Mesendoderm (in vitro differentiated cells): ENCODE measurements at regions not wholly inside any gene's neighbourhood (a gene's known extent, or its start where the extent isn't known, plus 50 kb on each side); places are given as distances from the start of the nearest gene placed in this dataset.

Experiments used
- DNase-seq: peaks from one replicate; pipeline ENCODE4 v3.0.0; 2013
- H2AK5ac ChIP-seq: 2 replicates; pipeline ENCODE4 v1.6.1; 2013; ENCODE audit warnings: low read length, inconsistent platforms
- H2BK120ac ChIP-seq: 2 replicates; pipeline ENCODE4 v1.6.1; 2013; ENCODE audit warnings: low read depth, mild to moderate bottlenecking, low read length, moderate library complexity, mixed read lengths
- H2BK15ac ChIP-seq: replicated peaks from 2 replicates; pipeline ENCODE4 v1.6.1; 2013; ENCODE audit warnings: low read depth, mild to moderate bottlenecking, moderate library complexity
- H2BK5ac ChIP-seq: 2 replicates; pipeline ENCODE4 v1.6.1; 2013; ENCODE audit warnings: low read length, inconsistent platforms
- H3K18ac ChIP-seq: 2 replicates; pipeline ENCODE4 v1.6.1; 2013; ENCODE audit warnings: mild to moderate bottlenecking, low read length, mixed read lengths
- H3K23ac ChIP-seq: one replicate; pipeline ENCODE4 v1.6.1; 2013; ENCODE audit warnings: low read length
- H3K27ac ChIP-seq: 2 replicates; pipeline ENCODE4 v1.5.1; 2013; ENCODE audit warnings: low read depth, mild to moderate bottlenecking, inconsistent platforms, low read length, moderate library complexity
- H3K27me3 ChIP-seq: 2 replicates; pipeline ENCODE4 v1.6.1; 2013; ENCODE audit warnings: low read length, control low read depth, mild to moderate bottlenecking, inconsistent platforms; ENCODE audit not compliant: insufficient read depth, poor library complexity
- H3K36me3 ChIP-seq: 2 replicates; pipeline ENCODE4 v1.6.1; 2013; ENCODE audit warnings: low read length, inconsistent platforms; ENCODE audit not compliant: control insufficient read depth, insufficient read depth
- H3K4ac ChIP-seq: one replicate; pipeline ENCODE4 v1.6.1; 2013; ENCODE audit warnings: low read depth, mild to moderate bottlenecking, low read length, moderate library complexity
- H3K4me1 ChIP-seq: 2 replicates; pipeline ENCODE4 v1.6.1; 2013; ENCODE audit warnings: low read depth, low read length, inconsistent platforms; ENCODE audit not compliant: control insufficient read depth
- H3K4me2 ChIP-seq: 2 replicates; pipeline ENCODE4 v1.6.1; 2013; ENCODE audit warnings: low read length
- H3K4me3 ChIP-seq: 2 replicates; pipeline ENCODE4 v1.5.1; 2013; ENCODE audit warnings: mild to moderate bottlenecking, low read length
- H3K56ac ChIP-seq: one replicate; pipeline ENCODE4 v1.6.1; 2013; ENCODE audit warnings: low read length
- H3K79me1 ChIP-seq: 2 replicates; pipeline ENCODE4 v1.6.1; 2013; ENCODE audit warnings: low read length, inconsistent platforms
- H3K79me2 ChIP-seq: 2 replicates; pipeline ENCODE4 v1.6.1; 2013; ENCODE audit warnings: mild to moderate bottlenecking, low read length; ENCODE audit not compliant: control insufficient read depth, insufficient read depth
- H3K9ac ChIP-seq: 2 replicates; pipeline ENCODE4 v1.6.1; 2013; ENCODE audit warnings: low read length, inconsistent platforms
- H4K5ac ChIP-seq: one replicate; pipeline ENCODE4 v1.6.1; 2013; ENCODE audit warnings: low read length
- H4K8ac ChIP-seq: one replicate; pipeline ENCODE4 v1.6.1; 2013; ENCODE audit warnings: low read depth, mild to moderate bottlenecking, control low read depth, low read length, moderate library complexity
- WGBS: extraction: QIAGEN DNeasy Blood & Tissue Kit; methylation state at CpG from one replicate; pipeline ENCODE4 v1.1.7; 2013; ENCODE audit warnings: low lambda C conversion rate, missing lambda C conversion rate; ENCODE audit not compliant: insufficient coverage; ENCODE audit errors: extremely low coverage; 5-methylcytosine and 5-hydroxymethylcytosine counted together

DNA sequence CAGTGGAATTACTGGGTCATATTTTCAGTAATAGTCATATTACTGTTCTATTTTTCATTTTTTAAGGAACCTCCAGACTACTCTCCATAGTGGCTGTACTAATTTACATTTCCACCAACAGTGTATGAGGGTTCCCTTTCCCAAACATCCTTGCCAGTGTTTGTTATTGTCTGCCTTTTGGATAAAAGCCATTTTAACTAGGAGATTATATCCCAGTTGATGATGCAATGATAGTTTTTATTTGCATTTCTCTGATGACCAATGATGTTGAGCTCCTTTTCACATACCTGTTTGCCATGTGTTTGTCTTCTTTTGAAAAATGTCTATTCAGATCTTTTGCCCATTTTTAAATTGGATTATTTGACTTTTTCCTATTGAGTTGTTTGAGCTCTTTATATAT is 410.8 kb downstream of the TTLL7 start:
- no peak overlapping the region for H2AK5ac ChIP-seq
- no peak overlapping the region for H2BK15ac ChIP-seq
- H4K5ac ChIP-seq = no peak overlapping the region
- H3K36me3 ChIP-seq = no peaks in the 10 kb centered on the region
- H2BK5ac ChIP-seq = no peak overlapping the region
- H3K4me3 ChIP-seq = no peak overlapping the region
- H3K79me1 ChIP-seq = no peaks in the 10 kb centered on the region
- no peak overlapping the region for H3K27ac ChIP-seq
- H3K4me1 ChIP-seq = no peaks in the 10 kb centered on the region
- H3K9ac ChIP-seq = no peak overlapping the region
- no peak overlapping the region for H3K18ac ChIP-seq
- H4K8ac ChIP-seq = no peak overlapping the region
- no peak overlapping the region for H3K4me2 ChIP-seq
- H3K23ac ChIP-seq = no peak overlapping the region
- H2BK120ac ChIP-seq = no peak overlapping the region
- H3K79me2 ChIP-seq = no peaks in the 10 kb centered on the region
- no peaks in the 10 kb centered on the region for H3K27me3 ChIP-seq
- DNase-seq = no peak
- H3K56ac ChIP-seq = no peak overlapping the region
- H3K4ac ChIP-seq = no peak overlapping the region

- no peaks in the 10 kb centered on the region for H3K79me1 ChIP-seq
- no peaks in the 10 kb centered on the region for H3K36me3 ChIP-seq
- WGBS = no CpG with 5 or more reads among the region's 4 CpGs
- H2BK120ac ChIP-seq = no peak overlapping the region
- H3K4me1 ChIP-seq = no peaks in the 10 kb centered on the region
- H4K8ac ChIP-seq = no peak overlapping the region
- H3K4ac ChIP-seq = no peak overlapping the region
- H2BK15ac ChIP-seq = no peak overlapping the region
- H3K4me2 ChIP-seq = no peak overlapping the region
- H2AK5ac ChIP-seq = no peak overlapping the region
- H3K4me3 ChIP-seq = no peak overlapping the region
- no peak overlapping the region for H3K18ac ChIP-seq
- no peak overlapping the region for H3K9ac ChIP-seq
- no peak overlapping the region for H4K5ac ChIP-seq
- H3K56ac ChIP-seq = no peak overlapping the region
- DNase-seq = peak; percentile 20
- H3K27me3 ChIP-seq = no peaks in the 10 kb centered on the region
- H2BK5ac ChIP-seq = no peak overlapping the region
- no peak overlapping the region for H3K23ac ChIP-seq
- H3K27ac ChIP-seq = no peak overlapping the region
- no peaks in the 10 kb centered on the region for H3K79me2 ChIP-seq
Measured at GRCh38 chr1:83583351-83584014, 415.4 kb downstream of the TTLL7 start.

DNA sequence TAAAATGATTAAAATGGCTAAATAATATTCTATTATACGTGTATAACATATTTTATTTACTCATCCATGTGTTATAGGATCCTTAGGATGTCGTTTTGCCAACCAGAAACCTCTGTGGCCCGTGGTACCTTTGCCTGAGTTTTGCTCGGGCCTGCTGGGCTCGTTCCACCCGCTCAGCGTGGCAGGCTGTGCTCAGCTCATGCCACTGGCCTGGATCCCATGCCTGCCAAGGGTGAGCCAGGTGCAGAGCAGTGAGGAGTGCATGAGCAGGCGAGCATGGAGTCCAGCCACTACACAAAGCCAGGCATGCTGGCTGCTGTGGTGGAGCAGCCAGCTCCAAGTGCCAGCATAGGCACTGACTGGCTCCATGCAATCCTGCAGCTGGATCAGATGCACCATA is 417.2 kb downstream of the TTLL7 start:
- H3K4me3 ChIP-seq = no peak overlapping the region
- H2AK5ac ChIP-seq = no peak overlapping the region
- H4K8ac ChIP-seq = no peak overlapping the region
- H3K23ac ChIP-seq = no peak overlapping the region
- no peak overlapping the region for H3K4me2 ChIP-seq
- H3K18ac ChIP-seq = no peak overlapping the region
- no peak overlapping the region for H3K27ac ChIP-seq
- no peaks in the 10 kb centered on the region for H3K79me1 ChIP-seq
- WGBS = no CpG with 5 or more reads among the region's 8 CpGs
- H2BK120ac ChIP-seq = no peak overlapping the region
- H3K27me3 ChIP-seq = no peaks in the 10 kb centered on the region
- DNase-seq = no peak
- H3K4me1 ChIP-seq = no peaks in the 10 kb centered on the region
- no peak overlapping the region for H3K56ac ChIP-seq
- no peak overlapping the region for H3K4ac ChIP-seq
- no peak overlapping the region for H4K5ac ChIP-seq
- no peak overlapping the region for H2BK15ac ChIP-seq
- H3K9ac ChIP-seq = no peak overlapping the region
- H3K36me3 ChIP-seq = no peaks in the 10 kb centered on the region
- no peaks in the 10 kb centered on the region for H3K79me2 ChIP-seq
- no peak overlapping the region for H2BK5ac ChIP-seq

DNA sequence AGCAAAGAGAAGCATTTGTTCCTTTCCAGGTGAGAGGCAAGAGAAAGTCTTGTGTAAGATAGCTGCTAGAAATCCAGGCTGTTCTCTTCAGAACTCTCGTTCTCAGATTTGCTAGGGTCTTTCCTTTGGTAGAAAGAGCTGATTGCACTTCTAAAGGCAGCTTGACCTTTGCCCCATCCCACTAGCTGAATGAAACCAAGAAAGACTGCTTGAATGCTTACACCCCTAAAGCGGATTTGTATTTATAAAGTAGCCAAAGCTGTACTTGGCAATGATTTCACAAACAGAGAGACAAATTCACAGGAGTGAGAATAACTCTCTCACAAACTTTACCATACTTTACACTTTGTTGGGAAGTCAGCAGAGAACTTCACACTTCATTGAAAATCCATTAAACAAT is 424.1 kb downstream of the TTLL7 start:
- no peak overlapping the region for H3K18ac ChIP-seq
- H3K4me2 ChIP-seq = no peak overlapping the region
- no CpG with 5 or more reads among the region's 2 CpGs for WGBS
- H3K27me3 ChIP-seq = peaks cover 7% of the 10 kb centered on the region
- no peak overlapping the region for H4K5ac ChIP-seq
- no peak overlapping the region for H2AK5ac ChIP-seq
- no peak overlapping the region for H3K23ac ChIP-seq
- no peak for DNase-seq
- no peaks in the 10 kb centered on the region for H3K4me1 ChIP-seq
- no peaks in the 10 kb centered on the region for H3K36me3 ChIP-seq
- H3K27ac ChIP-seq = no peak overlapping the region
- no peak overlapping the region for H3K4ac ChIP-seq
- no peak overlapping the region for H4K8ac ChIP-seq
- H3K56ac ChIP-seq = no peak overlapping the region
- no peak overlapping the region for H3K9ac ChIP-seq
- H2BK5ac ChIP-seq = no peak overlapping the region
- no peak overlapping the region for H2BK15ac ChIP-seq
- H2BK120ac ChIP-seq = no peak overlapping the region
- no peak overlapping the region for H3K4me3 ChIP-seq
- H3K79me1 ChIP-seq = no peaks in the 10 kb centered on the region
- no peaks in the 10 kb centered on the region for H3K79me2 ChIP-seq

GRCh38 chr1:83573776-83574175 is 425.2 kb downstream of the TTLL7 start:
- Histone ChIP-seq H3K36me3 (no peaks in the 10 kb centered on the region), H3K4me2 (no peak overlapping the region), H3K4me1 (no peaks in the 10 kb centered on the region), H3K4ac (no peak overlapping the region), H3K56ac (no peak overlapping the region), H3K27me3 (peaks cover 7% of the 10 kb centered on the region), H2BK5ac (no peak overlapping the region), H3K27ac (no peak overlapping the region), H4K8ac (no peak overlapping the region), H2BK120ac (no peak overlapping the region), H2AK5ac (no peak overlapping the region), H3K18ac (no peak overlapping the region), H3K4me3 (no peak overlapping the region), H3K79me2 (no peaks in the 10 kb centered on the region), H4K5ac (no peak overlapping the region), H2BK15ac (no peak overlapping the region), H3K23ac (no peak overlapping the region), H3K9ac (no peak overlapping the region), H3K79me1 (no peaks in the 10 kb centered on the region)
- WGBS = no CpG with 5 or more reads among the region's 2 CpGs
- no peak for DNase-seq

- Histone ChIP-seq H3K4me2 (no peak overlapping the region), H3K79me2 (no peaks in the 10 kb centered on the region), H3K9ac (no peak overlapping the region), H2BK5ac (no peak overlapping the region), H3K23ac (no peak overlapping the region), H3K27me3 (peaks cover 7% of the 10 kb centered on the region), H2AK5ac (no peak overlapping the region), H4K8ac (no peak overlapping the region), H2BK15ac (no peak overlapping the region), H3K79me1 (no peaks in the 10 kb centered on the region), H3K18ac (no peak overlapping the region), H4K5ac (no peak overlapping the region), H3K56ac (no peak overlapping the region), H3K36me3 (no peaks in the 10 kb centered on the region), H3K4me3 (no peak overlapping the region), H3K4me1 (no peaks in the 10 kb centered on the region), H3K27ac (no peak overlapping the region), H2BK120ac (no peak overlapping the region), H3K4ac (no peak overlapping the region)
- no peak for DNase-seq
- WGBS = no CpG with 5 or more reads among the region's 3 CpGs
Measured at GRCh38 chr1:83571536-83571935, 427.4 kb downstream of the TTLL7 start.
